Upper lobe of right lung (tissue), 1 donor: ENCODE measurements at regions not wholly inside any gene's neighbourhood (a gene's known extent, or its start where the extent isn't known, plus 50 kb on each side); places are given as distances from the start of the nearest gene placed in this dataset.

ENCODE experiments used
- ATAC-seq: fragments of 200-7000 bp; cut with Tn5 transposase; one replicate; pipeline ENCODE4 v1.9.1; 2020; ENCODE audit warnings: mild to moderate bottlenecking, moderate library complexity
- DNase-seq: peaks from one replicate; pipeline ENCODE4 v3.0.0-alpha.2; 2020
- H3K27ac ChIP-seq: fragments of 200-600 bp; one replicate; pipeline ENCODE4 v1.8.0; 2022
- H3K27me3 ChIP-seq: fragments of 200-600 bp; one replicate; pipeline ENCODE4 v1.8.0; 2022; ENCODE audit warnings: mild to moderate bottlenecking
- H3K36me3 ChIP-seq: fragments of 200-600 bp; one replicate; pipeline ENCODE4 v1.8.0; 2022
- H3K4me1 ChIP-seq: fragments of 200-600 bp; one replicate; pipeline ENCODE4 v1.8.0; 2022
- H3K4me3 ChIP-seq: fragments of 200-600 bp; one replicate; pipeline ENCODE4 v1.8.0; 2022; ENCODE audit warnings: mild to moderate bottlenecking
- H3K9me3 ChIP-seq: fragments of 200-600 bp; one replicate; pipeline ENCODE4 v1.8.0; 2022
- CTCF ChIP-seq: fragments of 200-600 bp; IDR thresholded peaks from one replicate; pipeline ENCODE4 v1.8.0; 2022; ENCODE audit warnings: antibody characterized with exemption
- intact Hi-C: fragments of 100-400 bp; cut with DNase I; formaldehyde crosslinking; loops from one replicate; pipeline ENCODE4 v1.11.0; 2022
- donor health status: DM: no; HTN: yes; CAD: no; lungs with severe emphysema.

DNA sequence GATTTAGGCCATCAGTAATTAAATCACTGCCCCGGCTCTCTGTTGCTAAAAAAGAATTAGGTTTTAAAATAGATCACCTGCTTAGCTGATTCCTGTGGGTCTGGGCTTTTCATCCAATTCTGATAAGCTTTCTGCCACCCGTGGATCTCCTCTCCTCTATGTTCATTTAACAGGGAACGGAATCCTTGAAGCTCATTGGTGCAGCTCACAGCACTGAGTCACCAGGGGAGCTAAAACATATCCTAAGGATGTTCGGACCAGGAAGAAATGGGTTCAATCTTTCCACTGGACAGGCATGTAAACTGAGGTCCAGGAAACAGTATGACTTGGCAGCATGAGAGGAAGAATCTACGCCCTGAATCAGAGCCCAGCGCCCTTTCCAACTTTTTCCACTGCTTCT, 267.1 kb upstream of the GRIA1 start:
- Histone ChIP-seq H3K9me3 (no peaks in the 10 kb centered on the region), H3K27me3 (no peaks in the 10 kb centered on the region), H3K36me3 (no peaks in the 10 kb centered on the region), H3K27ac (no peak overlapping the region), H3K4me1 (no peaks in the 10 kb centered on the region), H3K4me3 (no peak overlapping the region)
- ATAC-seq (no peak), DNase-seq (no peak)
- intact Hi-C loops: no loop called here
- TF ChIP-seq CTCF: no peak

GRCh38 chr5:153224651-153225050, 265.8 kb upstream of the GRIA1 start:
- H3K4me3 ChIP-seq: no peak overlapping the region
- H3K9me3 ChIP-seq: no peaks in the 10 kb centered on the region
- intact Hi-C loops: no loop called here
- no peaks in the 10 kb centered on the region for H3K36me3 ChIP-seq
- DNase-seq (no peak), ATAC-seq (no peak)
- TF ChIP-seq CTCF: no peak
- H3K27ac ChIP-seq: no peak overlapping the region
- no peaks in the 10 kb centered on the region for H3K27me3 ChIP-seq
- H3K4me1 ChIP-seq: no peaks in the 10 kb centered on the region

DNA sequence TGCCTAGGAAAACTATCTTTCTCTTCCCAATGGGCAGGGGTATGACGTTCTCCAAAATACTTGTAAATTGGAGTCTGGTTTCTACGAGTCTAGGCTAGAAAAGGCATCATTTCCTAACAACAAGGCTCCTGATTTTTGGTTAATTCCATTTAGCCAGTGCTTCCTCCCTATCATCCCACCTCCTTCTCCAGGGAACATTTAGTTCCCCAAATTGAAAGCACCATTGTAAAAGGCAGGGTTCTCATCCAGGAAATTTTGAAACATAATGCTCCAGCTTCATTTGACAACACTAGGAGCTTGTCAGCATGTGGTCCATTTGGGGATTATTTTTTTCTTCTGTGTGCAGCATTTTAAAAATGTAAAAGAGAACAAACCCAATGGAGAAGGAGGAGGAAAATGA, 256.5 kb upstream of the GRIA1 start:
- Histone ChIP-seq H3K27me3 (no peaks in the 10 kb centered on the region), H3K4me3 (no peak overlapping the region), H3K36me3 (no peaks in the 10 kb centered on the region), H3K4me1 (no peaks in the 10 kb centered on the region), H3K27ac (no peak overlapping the region), H3K9me3 (no peaks in the 10 kb centered on the region)
- ATAC-seq: no peak
- no peak for DNase-seq
- no peak for TF ChIP-seq CTCF
- intact Hi-C loops: no loop called here

DNA sequence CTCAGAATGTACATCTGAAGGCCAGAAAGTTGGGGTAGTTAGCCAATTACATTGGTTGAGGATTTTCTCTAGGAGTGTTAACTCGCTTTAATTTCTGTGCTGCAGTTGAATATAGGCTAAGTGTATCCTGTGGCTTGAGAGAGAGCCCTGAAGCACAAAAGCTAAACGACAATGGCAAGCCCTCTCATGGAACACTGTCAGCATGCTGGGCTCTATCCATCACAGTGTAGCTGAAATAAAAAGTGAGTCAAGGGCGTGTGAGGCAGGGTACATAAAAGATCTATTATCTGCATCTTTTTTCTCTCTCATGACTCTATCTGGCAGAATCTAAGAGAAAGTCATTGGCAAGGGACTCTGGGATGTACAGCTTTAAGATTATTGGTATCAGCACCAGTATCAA, 254.2 kb upstream of the GRIA1 start:
- no peaks in the 10 kb centered on the region for H3K4me1 ChIP-seq
- TF ChIP-seq CTCF: no peak
- H3K9me3 ChIP-seq: no peaks in the 10 kb centered on the region
- no peak for DNase-seq
- no peak overlapping the region for H3K4me3 ChIP-seq
- intact Hi-C loops: no loop called here
- H3K27me3 ChIP-seq: no peaks in the 10 kb centered on the region
- H3K27ac ChIP-seq: no peak overlapping the region
- H3K36me3 ChIP-seq: no peaks in the 10 kb centered on the region
- ATAC-seq: no peak

DNA sequence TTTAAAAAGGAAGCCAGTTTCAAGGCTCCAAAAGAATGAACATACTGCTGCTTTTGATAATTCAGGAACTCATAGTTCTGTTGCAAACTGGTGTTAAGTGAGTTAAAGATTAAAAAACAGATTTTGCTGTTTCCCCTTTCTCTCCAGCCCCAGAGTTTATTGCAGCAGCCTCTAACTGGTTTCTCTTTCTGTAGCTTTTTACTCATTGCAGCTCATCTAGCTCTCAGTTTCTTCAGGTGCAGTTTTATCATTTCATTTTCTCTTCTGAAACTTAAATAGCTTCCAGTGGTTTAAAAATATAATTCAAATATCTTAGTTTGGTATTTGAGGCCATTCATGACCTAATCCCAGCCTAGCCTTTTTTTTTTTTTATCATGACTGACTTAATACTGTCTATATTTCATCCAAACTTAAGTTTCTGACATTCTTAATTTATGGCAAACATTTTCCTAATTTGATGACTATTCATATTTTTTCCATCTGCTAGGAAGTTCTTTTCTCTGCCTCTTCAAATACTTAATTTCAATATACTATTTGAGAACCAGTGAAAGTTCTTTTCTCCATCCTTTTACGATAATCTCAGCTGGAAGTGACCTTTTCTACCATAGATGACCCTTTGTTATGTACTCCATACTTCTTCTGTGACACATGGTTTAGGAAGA, 252.7 kb upstream of the GRIA1 start:
- H3K4me1 ChIP-seq: no peaks in the 10 kb centered on the region
- intact Hi-C loops: no loop called here
- H3K4me3 ChIP-seq: no peak overlapping the region
- DNase-seq (no peak), ATAC-seq (no peak)
- no peak overlapping the region for H3K27ac ChIP-seq
- no peaks in the 10 kb centered on the region for H3K27me3 ChIP-seq
- H3K36me3 ChIP-seq: no peaks in the 10 kb centered on the region
- TF ChIP-seq CTCF: no peak
- no peaks in the 10 kb centered on the region for H3K9me3 ChIP-seq

DNA sequence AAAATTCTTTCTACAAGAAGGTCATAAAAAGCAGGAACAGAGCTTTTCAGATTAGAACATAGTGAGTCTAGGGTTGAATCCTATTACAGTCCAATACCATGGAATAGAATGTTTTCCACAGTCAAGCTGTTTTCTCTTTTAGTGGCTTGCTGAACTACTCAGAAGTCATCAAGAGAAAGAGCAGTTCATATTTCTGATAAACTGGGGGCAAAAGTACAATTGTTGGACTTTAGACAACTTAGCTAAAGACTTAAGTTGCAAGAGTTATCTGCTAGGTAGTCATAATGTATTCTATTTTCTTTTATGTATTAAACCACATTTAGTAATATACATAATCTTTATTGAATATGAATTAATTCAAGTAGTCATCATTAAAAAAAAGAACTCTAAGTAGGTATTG, 233.1 kb upstream of the GRIA1 start:
- Histone ChIP-seq H3K9me3 (no peaks in the 10 kb centered on the region), H3K27ac (no peak overlapping the region), H3K4me3 (no peak overlapping the region), H3K4me1 (no peaks in the 10 kb centered on the region), H3K36me3 (no peaks in the 10 kb centered on the region), H3K27me3 (no peaks in the 10 kb centered on the region)
- TF ChIP-seq CTCF: no peak
- DNase-seq: no peak
- intact Hi-C loops: no loop called here
- no peak for ATAC-seq
